H9 (cell line): ENCODE measurements at regions not wholly inside any gene's neighbourhood (a gene's known extent, or its start where the extent isn't known, plus 50 kb on each side); places are given as distances from the start of the nearest gene placed in this dataset.

Source experiments
- DNase-seq: peaks from one replicate; pipeline ENCODE4 v3.0.0-alpha.2; 2017
- H2AFZ ChIP-seq: one replicate; pipeline ENCODE4 v1.6.1; 2013; ENCODE audit warnings: mild to moderate bottlenecking, low read length, control low read depth, moderate library complexity
- H2AK5ac ChIP-seq: 2 replicates; pipeline ENCODE4 v1.6.1; 2013; ENCODE audit warnings: low read length, control low read depth, mixed read lengths; ENCODE audit not compliant: insufficient read length
- H2BK120ac ChIP-seq: one replicate; pipeline ENCODE4 v1.6.1; 2013; ENCODE audit warnings: low read depth, mild to moderate bottlenecking, low read length, control low read depth, inconsistent platforms; ENCODE audit not compliant: poor library complexity, severe bottlenecking
- H2BK12ac ChIP-seq: 2 replicates; pipeline ENCODE4 v1.6.1; 2013; ENCODE audit warnings: low read length, control low read depth, mixed read lengths, low read depth; ENCODE audit not compliant: insufficient read length
- H2BK15ac ChIP-seq: 2 replicates; pipeline ENCODE4 v1.6.1; 2013; ENCODE audit warnings: low read depth, low read length, control low read depth
- H2BK20ac ChIP-seq: one replicate; pipeline ENCODE4 v1.6.1; 2013; ENCODE audit warnings: low read depth, mild to moderate bottlenecking, low read length, control low read depth, inconsistent platforms; ENCODE audit not compliant: poor library complexity, severe bottlenecking
- H2BK5ac ChIP-seq: 2 replicates; pipeline ENCODE4 v1.6.1; 2013; ENCODE audit warnings: low read length, control low read depth, mixed read lengths; ENCODE audit not compliant: insufficient read length
- H3K14ac ChIP-seq: 2 replicates; pipeline ENCODE4 v1.6.1; 2013; ENCODE audit warnings: low read length, control low read depth; ENCODE audit not compliant: insufficient read depth
- H3K18ac ChIP-seq: 2 replicates; pipeline ENCODE4 v1.6.1; 2013; ENCODE audit warnings: low read depth, mild to moderate bottlenecking, mixed read lengths, low read length, control low read depth; ENCODE audit not compliant: insufficient read length
- H3K23ac ChIP-seq: 2 replicates; pipeline ENCODE4 v1.6.1; 2013; ENCODE audit warnings: low read length, control low read depth, mixed read lengths, low read depth; ENCODE audit not compliant: insufficient read length
- H3K23me2 ChIP-seq: 2 replicates; pipeline ENCODE4 v1.6.1; 2013; ENCODE audit warnings: low read depth, mild to moderate bottlenecking, mixed read lengths, low read length, control low read depth; ENCODE audit not compliant: insufficient read length, poor library complexity, severe bottlenecking
- H3K27ac ChIP-seq: 2 replicates; pipeline ENCODE4 v1.5.1; 2013; ENCODE audit warnings: low read length, control low read depth, mixed read lengths, low read depth; ENCODE audit not compliant: insufficient read length
- H3K27me3 ChIP-seq: 2 replicates; pipeline ENCODE4 v1.6.1; 2013; ENCODE audit warnings: low read length, control low read depth, inconsistent platforms; ENCODE audit not compliant: insufficient read depth
- H3K4ac ChIP-seq: 2 replicates; pipeline ENCODE4 v1.6.1; 2013; ENCODE audit warnings: low read depth, mild to moderate bottlenecking, control low read depth, inconsistent platforms, low read length, moderate library complexity
- H3K4me1 ChIP-seq: 2 replicates; pipeline ENCODE4 v1.6.1; 2013; ENCODE audit warnings: low read length, control low read depth, inconsistent platforms; ENCODE audit not compliant: insufficient read depth
- H3K4me2 ChIP-seq: 2 replicates; pipeline ENCODE4 v1.6.1; 2013; ENCODE audit warnings: low read length, control low read depth, mixed read lengths; ENCODE audit not compliant: insufficient read length, insufficient read depth
- H3K56ac ChIP-seq: 2 replicates; pipeline ENCODE4 v1.6.1; 2013; ENCODE audit warnings: low read depth, mild to moderate bottlenecking, mixed read lengths, low read length, control low read depth; ENCODE audit not compliant: insufficient read length
- H3K79me1 ChIP-seq: 2 replicates; pipeline ENCODE4 v1.6.1; 2013; ENCODE audit warnings: low read depth, mild to moderate bottlenecking, moderate library complexity, low read length, control low read depth, inconsistent platforms; ENCODE audit not compliant: insufficient read depth, poor library complexity, severe bottlenecking
- H3K79me2 ChIP-seq: 2 replicates; pipeline ENCODE4 v1.6.1; 2013; ENCODE audit warnings: low read length, control low read depth, inconsistent platforms; ENCODE audit not compliant: insufficient read depth
- H3K9ac ChIP-seq: 2 replicates; pipeline ENCODE4 v1.6.1; 2013; ENCODE audit warnings: low read length, control low read depth, mixed read lengths; ENCODE audit not compliant: insufficient read length; ENCODE audit errors: extremely low read depth
- H3K9me3 ChIP-seq: one replicate; pipeline ENCODE4 v1.6.1; 2013; ENCODE audit warnings: low read depth, low read length, inconsistent platforms; ENCODE audit not compliant: control insufficient read depth
- H3T11ph ChIP-seq: one replicate; pipeline ENCODE4 v1.6.1; 2013; ENCODE audit warnings: mild to moderate bottlenecking, low read length, control low read depth, inconsistent platforms
- H4K20me1 ChIP-seq: one replicate; pipeline ENCODE4 v1.6.1; 2013; ENCODE audit not compliant: control insufficient read depth, insufficient read length, insufficient read depth
- H4K5ac ChIP-seq: 2 replicates; pipeline ENCODE4 v1.6.1; 2013; ENCODE audit warnings: low read depth, mild to moderate bottlenecking, mixed read lengths, low read length, control low read depth; ENCODE audit not compliant: insufficient read length
- H4K8ac ChIP-seq: replicated peaks from 2 replicates; pipeline ENCODE4 v1.6.1; 2013; ENCODE audit warnings: low read length, control low read depth, mixed read lengths, low read depth; ENCODE audit not compliant: insufficient read length
- H4K91ac ChIP-seq: 2 replicates; pipeline ENCODE4 v1.6.1; 2013; ENCODE audit warnings: low read depth, mild to moderate bottlenecking, moderate library complexity, mixed read lengths, low read length, control low read depth; ENCODE audit not compliant: insufficient read length
- H3K27ac Mint-ChIP-seq, 3 experiments: 2 replicates in 2 of 3; 3 replicates in 1 of 3; pipeline ENCODE4 v1.8.0; 2020 to 2021; ENCODE audit warnings: mixed read lengths in 3 of 3, mild to moderate bottlenecking in 1 of 3, moderate library complexity in 1 of 3
- H3K27me3 Mint-ChIP-seq: 2 replicates; pipeline ENCODE4 v1.8.0; 2021; ENCODE audit warnings: low read depth, mild to moderate bottlenecking, moderate library complexity, mixed read lengths
- H3K36me3 Mint-ChIP-seq, 3 experiments: 2 replicates in 2 of 3; 3 replicates in 1 of 3; pipeline ENCODE4 v1.8.0; 2020 to 2021; ENCODE audit warnings: low read depth in 3 of 3, mixed read lengths in 3 of 3; ENCODE audit not compliant: insufficient read depth in 1 of 3
- H3K4me1 Mint-ChIP-seq, 2 experiments: 2 replicates each; pipeline ENCODE4 v1.8.0; 2020; ENCODE audit warnings: mixed read lengths in 2 of 2
- H3K4me3 Mint-ChIP-seq, 2 experiments: 2 replicates in 1 of 2; 3 replicates in 1 of 2; pipeline ENCODE4 v1.8.0; 2020 to 2021; ENCODE audit warnings: mild to moderate bottlenecking in 2 of 2, mixed read lengths in 2 of 2, moderate library complexity in 1 of 2
- H3K9me3 Mint-ChIP-seq, 2 experiments: 2 replicates in 1 of 2; 3 replicates in 1 of 2; pipeline ENCODE4 v1.8.0; 2020; ENCODE audit warnings: mild to moderate bottlenecking in 2 of 2, mixed read lengths in 2 of 2, moderate library complexity in 1 of 2
- CTCF ChIP-seq: fragments of 200-600 bp; sonication (generic); conservative IDR thresholded peaks from 3 replicates; pipeline ENCODE4 v1.8.0; 2021; ENCODE audit warnings: antibody characterized with exemption, mild to moderate bottlenecking
- WGBS: extraction: QIAGEN DNeasy Blood & Tissue Kit; methylation state at CpG from one replicate; pipeline ENCODE4 v1.1.7; 2013; ENCODE audit warnings: missing lambda C conversion rate, low lambda C conversion rate, mixed read lengths; ENCODE audit not compliant: insufficient read length; ENCODE audit errors: extremely low coverage; 5-methylcytosine and 5-hydroxymethylcytosine counted together

- H3K4ac ChIP-seq = no peak overlapping the region
- no peak for DNase-seq
- peak overlapping the region; percentile 11 for H3K4me2 ChIP-seq
- no peaks in the 10 kb centered on the region for H3K79me2 ChIP-seq
- peaks cover 63 to 68% of the 10 kb centered on the region in 2 experiments for H3K4me1 Mint-ChIP-seq
- no peaks in the 10 kb centered on the region for H3K36me3 Mint-ChIP-seq
- H3K27ac ChIP-seq = no peak overlapping the region
- no peak overlapping the region for H3T11ph ChIP-seq
- H2BK20ac ChIP-seq = no peak overlapping the region
- H3K23me2 ChIP-seq = no peaks in the 10 kb centered on the region
- H3K9me3 Mint-ChIP-seq = no peaks in the 10 kb centered on the region
- no peak for TF ChIP-seq CTCF
- no peaks in the 10 kb centered on the region for H3K27me3 ChIP-seq
- no peak overlapping the region for H3K18ac ChIP-seq
- H4K5ac ChIP-seq = no peak overlapping the region
- H3K27ac Mint-ChIP-seq = peak overlapping the region; percentile 36 to 89 (median 68)
- no peak overlapping the region for H4K91ac ChIP-seq
- no peak overlapping the region for H3K23ac ChIP-seq
- no peak overlapping the region for H4K8ac ChIP-seq
- peak overlapping the region; percentile 10 to 16; a peak in 3 of 5 replicates for H3K4me3 Mint-ChIP-seq
- WGBS = no CpG with 5 or more reads among the region's 9 CpGs
- no peak overlapping the region for H2BK15ac ChIP-seq
- no peaks in the 10 kb centered on the region for H4K20me1 ChIP-seq
- H3K9ac ChIP-seq = no peak overlapping the region
- no peak overlapping the region for H3K14ac ChIP-seq
- no peaks in the 10 kb centered on the region for H3K27me3 Mint-ChIP-seq
- H3K9me3 ChIP-seq = no peaks in the 10 kb centered on the region
- H3K4me1 ChIP-seq = peaks cover 16% of the 10 kb centered on the region; the same call in 1 of the 2 replicates
- no peak overlapping the region for H2BK12ac ChIP-seq
- no peak overlapping the region for H3K56ac ChIP-seq
- no peak overlapping the region for H2AK5ac ChIP-seq
- H2BK120ac ChIP-seq = no peak overlapping the region
- no peak overlapping the region for H2AFZ ChIP-seq
- H3K79me1 ChIP-seq = no peaks in the 10 kb centered on the region
- H2BK5ac ChIP-seq = no peak overlapping the region
Measured at GRCh38 chr2:58976375-58977071, 735.4 kb upstream of the FANCL start.
